Activated naive CD8-positive, alpha-beta T cell (primary cell): ENCODE measurements at regions not wholly inside any gene's neighbourhood (a gene's known extent, or its start where the extent isn't known, plus 50 kb on each side); places are given as distances from the start of the nearest gene placed in this dataset.

ENCODE experiments used
- H3K27ac Mint-ChIP-seq: one replicate; pipeline ENCODE4 v1.8.0; 2021; ENCODE audit warnings: mixed read lengths
- H3K27me3 Mint-ChIP-seq: one replicate; pipeline ENCODE4 v1.8.0; 2021; ENCODE audit warnings: mixed read lengths
- H3K36me3 Mint-ChIP-seq: one replicate; pipeline ENCODE4 v1.8.0; 2021; ENCODE audit warnings: mixed read lengths
- H3K4me1 Mint-ChIP-seq: one replicate; pipeline ENCODE4 v1.8.0; 2021; ENCODE audit warnings: low read depth, mixed read lengths
- H3K4me3 Mint-ChIP-seq: one replicate; pipeline ENCODE4 v1.8.0; 2021; ENCODE audit warnings: mild to moderate bottlenecking, mixed read lengths
- H3K9me3 Mint-ChIP-seq: one replicate; pipeline ENCODE4 v1.8.0; 2021; ENCODE audit warnings: low read depth, mixed read lengths

GRCh38 chr18:73917046-73917445 is 230.6 kb downstream of the FBXO15 start:
- Mint-ChIP-seq H3K27me3 (peaks cover 4% of the 10 kb centered on the region), H3K27ac (no peak overlapping the region), H3K36me3 (no peaks in the 10 kb centered on the region), H3K4me1 (no peaks in the 10 kb centered on the region), H3K4me3 (no peak overlapping the region), H3K9me3 (no peaks in the 10 kb centered on the region)

- Mint-ChIP-seq H3K4me1 (no peaks in the 10 kb centered on the region), H3K4me3 (no peak overlapping the region), H3K27me3 (peaks cover 4% of the 10 kb centered on the region), H3K9me3 (no peaks in the 10 kb centered on the region), H3K36me3 (no peaks in the 10 kb centered on the region), H3K27ac (no peak overlapping the region)
Observed at GRCh38 chr18:73913505-73913904, 234.1 kb downstream of the FBXO15 start.

- Mint-ChIP-seq H3K27me3 (peaks cover 8% of the 10 kb centered on the region), H3K27ac (no peak overlapping the region), H3K4me1 (no peaks in the 10 kb centered on the region), H3K4me3 (no peak overlapping the region), H3K9me3 (no peaks in the 10 kb centered on the region), H3K36me3 (no peaks in the 10 kb centered on the region)
Observed at GRCh38 chr18:73908323-73908722, 239.3 kb downstream of the FBXO15 start.

- H3K9me3 Mint-ChIP-seq = no peaks in the 10 kb centered on the region
- H3K36me3 Mint-ChIP-seq = no peaks in the 10 kb centered on the region
- H3K27me3 Mint-ChIP-seq = peaks cover 3% of the 10 kb centered on the region
- H3K4me3 Mint-ChIP-seq = no peak overlapping the region
- no peak overlapping the region for H3K27ac Mint-ChIP-seq
- no peaks in the 10 kb centered on the region for H3K4me1 Mint-ChIP-seq
Observed at GRCh38 chr18:73901566-73901965, 246.1 kb downstream of the FBXO15 start.

GRCh38 chr18:73901151-73901550 is 246.5 kb downstream of the FBXO15 start:
- Mint-ChIP-seq H3K27ac (no peak overlapping the region), H3K9me3 (no peaks in the 10 kb centered on the region), H3K4me3 (no peak overlapping the region)

GRCh38 chr18:73900106-73900835 is 247.4 kb downstream of the FBXO15 start:
- H3K36me3 Mint-ChIP-seq = no peaks in the 10 kb centered on the region
- H3K4me3 Mint-ChIP-seq = no peak overlapping the region
- no peaks in the 10 kb centered on the region for H3K9me3 Mint-ChIP-seq
- no peaks in the 10 kb centered on the region for H3K4me1 Mint-ChIP-seq
- no peaks in the 10 kb centered on the region for H3K27me3 Mint-ChIP-seq
- no peak overlapping the region for H3K27ac Mint-ChIP-seq

More at GRCh38 chr18:73901151-73901550, 246.5 kb downstream of the FBXO15 start:
- H3K4me1 Mint-ChIP-seq = no peaks in the 10 kb centered on the region
- H3K36me3 Mint-ChIP-seq = no peaks in the 10 kb centered on the region
- H3K27me3 Mint-ChIP-seq = no peaks in the 10 kb centered on the region

GRCh38 chr18:73897517-73897916 is 250.1 kb downstream of the FBXO15 start:
- no peaks in the 10 kb centered on the region for H3K9me3 Mint-ChIP-seq
- H3K4me1 Mint-ChIP-seq = no peaks in the 10 kb centered on the region
- H3K36me3 Mint-ChIP-seq = no peaks in the 10 kb centered on the region
- no peak overlapping the region for H3K4me3 Mint-ChIP-seq
- H3K27ac Mint-ChIP-seq = no peak overlapping the region
- peaks cover 2% of the 10 kb centered on the region for H3K27me3 Mint-ChIP-seq

- Mint-ChIP-seq H3K27me3 (peaks cover 2% of the 10 kb centered on the region), H3K9me3 (no peaks in the 10 kb centered on the region), H3K4me3 (no peak overlapping the region), H3K4me1 (no peaks in the 10 kb centered on the region), H3K27ac (no peak overlapping the region), H3K36me3 (no peaks in the 10 kb centered on the region)
Observed at GRCh38 chr18:73896685-73897084, 250.9 kb downstream of the FBXO15 start.

- Mint-ChIP-seq H3K4me3 (no peak overlapping the region), H3K27me3 (peaks cover 2% of the 10 kb centered on the region), H3K36me3 (no peaks in the 10 kb centered on the region), H3K9me3 (no peaks in the 10 kb centered on the region), H3K4me1 (no peaks in the 10 kb centered on the region), H3K27ac (no peak overlapping the region)
Observed at GRCh38 chr18:73895701-73896100, 251.9 kb downstream of the FBXO15 start.

GRCh38 chr18:73893880-73894279 is 253.8 kb downstream of the FBXO15 start:
- Mint-ChIP-seq H3K4me1 (no peaks in the 10 kb centered on the region), H3K36me3 (no peaks in the 10 kb centered on the region), H3K4me3 (no peak overlapping the region), H3K9me3 (no peaks in the 10 kb centered on the region), H3K27ac (no peak overlapping the region), H3K27me3 (peaks cover 5% of the 10 kb centered on the region)

- no peak overlapping the region for H3K4me3 Mint-ChIP-seq
- H3K9me3 Mint-ChIP-seq = no peaks in the 10 kb centered on the region
- H3K4me1 Mint-ChIP-seq = no peaks in the 10 kb centered on the region
- H3K27ac Mint-ChIP-seq = no peak overlapping the region
- no peaks in the 10 kb centered on the region for H3K36me3 Mint-ChIP-seq
- H3K27me3 Mint-ChIP-seq = peaks cover 5% of the 10 kb centered on the region
Observed at GRCh38 chr18:73891572-73892421, 255.8 kb downstream of the FBXO15 start.

GRCh38 chr18:73888565-73888964 is 259.1 kb downstream of the FBXO15 start:
- no peak overlapping the region for H3K4me3 Mint-ChIP-seq
- no peaks in the 10 kb centered on the region for H3K36me3 Mint-ChIP-seq
- H3K27me3 Mint-ChIP-seq = peaks cover 5% of the 10 kb centered on the region
- no peaks in the 10 kb centered on the region for H3K9me3 Mint-ChIP-seq
- H3K27ac Mint-ChIP-seq = no peak overlapping the region
- H3K4me1 Mint-ChIP-seq = no peaks in the 10 kb centered on the region

GRCh38 chr18:73887801-73888200 is 259.8 kb downstream of the FBXO15 start:
- no peaks in the 10 kb centered on the region for H3K36me3 Mint-ChIP-seq
- no peak overlapping the region for H3K4me3 Mint-ChIP-seq
- H3K4me1 Mint-ChIP-seq = no peaks in the 10 kb centered on the region
- no peak overlapping the region for H3K27ac Mint-ChIP-seq
- peaks cover 4% of the 10 kb centered on the region for H3K27me3 Mint-ChIP-seq
- H3K9me3 Mint-ChIP-seq = no peaks in the 10 kb centered on the region

- no peaks in the 10 kb centered on the region for H3K9me3 Mint-ChIP-seq
- no peak overlapping the region for H3K4me3 Mint-ChIP-seq
- no peaks in the 10 kb centered on the region for H3K4me1 Mint-ChIP-seq
- H3K27ac Mint-ChIP-seq = no peak overlapping the region
- no peaks in the 10 kb centered on the region for H3K27me3 Mint-ChIP-seq
- no peaks in the 10 kb centered on the region for H3K36me3 Mint-ChIP-seq
Observed at GRCh38 chr18:73884868-73885267, 262.8 kb downstream of the FBXO15 start.

- H3K27me3 Mint-ChIP-seq = no peaks in the 10 kb centered on the region
- no peaks in the 10 kb centered on the region for H3K9me3 Mint-ChIP-seq
- no peaks in the 10 kb centered on the region for H3K4me1 Mint-ChIP-seq
- H3K36me3 Mint-ChIP-seq = no peaks in the 10 kb centered on the region
- H3K27ac Mint-ChIP-seq = no peak overlapping the region
- no peak overlapping the region for H3K4me3 Mint-ChIP-seq
Observed at GRCh38 chr18:73881396-73881917, 266.2 kb downstream of the FBXO15 start.
